Immature natural killer cell (primary cell): ENCODE measurements at regions not wholly inside any gene's neighbourhood (a gene's known extent, or its start where the extent isn't known, plus 50 kb on each side); places are given as distances from the start of the nearest gene placed in this dataset.

Experiments used
- DNase-seq, 3 donors: peaks; one replicate each; pipeline ENCODE4 v3.0.0; 2022; ENCODE audit warnings: mixed read lengths in 1 of 3
- H3K27ac Mint-ChIP-seq, 6 donors: one replicate each; pipeline ENCODE4 v1.8.0; 2020; ENCODE audit warnings: mixed read lengths in 6 of 6, mild to moderate bottlenecking in 5 of 6, inconsistent platforms in 4 of 6, moderate library complexity in 3 of 6
- H3K27me3 Mint-ChIP-seq, 3 donors: one replicate each; pipeline ENCODE4 v1.8.0; 2020 to 2021; ENCODE audit warnings: low read depth in 3 of 3, mild to moderate bottlenecking in 3 of 3, mixed read lengths in 3 of 3, moderate library complexity in 3 of 3, inconsistent platforms in 1 of 3
- H3K36me3 Mint-ChIP-seq, 3 donors: one replicate each; pipeline ENCODE4 v1.8.0; 2020; ENCODE audit warnings: mixed read lengths in 3 of 3, inconsistent platforms in 2 of 3, mild to moderate bottlenecking in 2 of 3
- H3K4me1 Mint-ChIP-seq, 2 donors: one replicate each; pipeline ENCODE4 v1.8.0; 2020; ENCODE audit warnings: inconsistent platforms in 2 of 2, mild to moderate bottlenecking in 2 of 2, mixed read lengths in 2 of 2, moderate library complexity in 1 of 2
- H3K4me3 Mint-ChIP-seq, 5 donors: one replicate each; pipeline ENCODE4 v1.8.0; 2020; ENCODE audit warnings: mild to moderate bottlenecking in 5 of 5, mixed read lengths in 5 of 5, inconsistent platforms in 3 of 5, moderate library complexity in 3 of 5
- H3K9me3 Mint-ChIP-seq, 6 donors: one replicate each; pipeline ENCODE4 v1.8.0; 2020; ENCODE audit warnings: mild to moderate bottlenecking in 6 of 6, mixed read lengths in 6 of 6, inconsistent platforms in 4 of 6, moderate library complexity in 3 of 6

GRCh38 chr6:165984729-165985275 is 182.8 kb downstream of the TBXT start:
- Mint-ChIP-seq H3K4me3 (no peak overlapping the region), H3K9me3 (no peaks in the 10 kb centered on the region), H3K27ac (no peak overlapping the region), H3K4me1 (peaks cover 0 to 8% of the 10 kb centered on the region in 2 donors), H3K36me3 (no peaks in the 10 kb centered on the region), H3K27me3 (peaks cover 8 to 16% (median 13%) of the 10 kb centered on the region in 3 donors)
- DNase-seq: no peak

GRCh38 chr6:165983112-165984072 is 184.3 kb downstream of the TBXT start:
- no peaks in the 10 kb centered on the region for H3K9me3 Mint-ChIP-seq
- no peak overlapping the region for H3K27ac Mint-ChIP-seq
- no peak for DNase-seq
- peaks cover 10 to 14% (median 13%) of the 10 kb centered on the region in 3 donors for H3K27me3 Mint-ChIP-seq
- no peaks in the 10 kb centered on the region for H3K36me3 Mint-ChIP-seq
- H3K4me3 Mint-ChIP-seq: no peak overlapping the region
- peaks cover 0 to 8% of the 10 kb centered on the region in 2 donors for H3K4me1 Mint-ChIP-seq

- Mint-ChIP-seq H3K36me3 (no peaks in the 10 kb centered on the region), H3K27ac (no peak overlapping the region), H3K4me1 (no peaks in the 10 kb centered on the region), H3K9me3 (no peaks in the 10 kb centered on the region), H3K4me3 (no peak overlapping the region), H3K27me3 (peaks cover 0 to 9% (median 2%) of the 10 kb centered on the region in 3 donors)
- DNase-seq: no peak
These were observed 189.2 kb downstream of the TBXT start for GRCh38 chr6:165978476-165978875.

- no peaks in the 10 kb centered on the region for H3K36me3 Mint-ChIP-seq
- no peak overlapping the region for H3K4me3 Mint-ChIP-seq
- no peaks in the 10 kb centered on the region for H3K4me1 Mint-ChIP-seq
- H3K27me3 Mint-ChIP-seq: peaks cover 0 to 10% (median 2%) of the 10 kb centered on the region in 3 donors
- H3K9me3 Mint-ChIP-seq: no peaks in the 10 kb centered on the region
- no peak overlapping the region for H3K27ac Mint-ChIP-seq
- no peak for DNase-seq
These were observed 191.0 kb downstream of the TBXT start for GRCh38 chr6:165976684-165977083.

GRCh38 chr6:165974817-165975216 is 192.8 kb downstream of the TBXT start:
- peaks cover 0 to 7% (median 2%) of the 10 kb centered on the region in 3 donors for H3K27me3 Mint-ChIP-seq
- H3K36me3 Mint-ChIP-seq: no peaks in the 10 kb centered on the region
- H3K9me3 Mint-ChIP-seq: no peaks in the 10 kb centered on the region
- H3K27ac Mint-ChIP-seq: no peak overlapping the region
- DNase-seq: no peak
- no peak overlapping the region for H3K4me3 Mint-ChIP-seq
- no peaks in the 10 kb centered on the region for H3K4me1 Mint-ChIP-seq

DNA sequence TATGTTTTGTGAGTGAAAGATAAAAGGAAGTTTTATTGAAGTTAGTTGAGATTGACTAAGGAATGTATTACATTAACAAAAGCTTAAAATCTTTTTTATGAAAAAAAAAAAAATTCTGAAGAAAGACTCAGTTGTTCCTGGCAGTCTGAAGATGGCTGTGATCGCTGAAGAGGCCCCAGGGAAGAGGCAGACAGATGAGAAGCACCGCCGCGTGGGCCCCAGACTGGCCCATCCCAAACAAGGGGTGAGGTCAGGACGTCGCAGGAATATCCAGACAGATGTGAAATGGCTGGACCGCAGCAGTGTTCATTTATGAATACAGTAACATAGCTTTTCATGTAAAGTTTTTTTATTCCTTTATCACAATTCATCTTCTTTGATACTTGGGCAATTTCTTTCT is 194.2 kb downstream of the TBXT start:
- Mint-ChIP-seq H3K9me3 (no peaks in the 10 kb centered on the region), H3K4me1 (no peaks in the 10 kb centered on the region), H3K36me3 (no peaks in the 10 kb centered on the region), H3K27ac (no peak overlapping the region), H3K27me3 (peaks cover 0 to 5% (median 0%) of the 10 kb centered on the region in 3 donors), H3K4me3 (no peak overlapping the region)
- no peak for DNase-seq

- no peak overlapping the region for H3K4me3 Mint-ChIP-seq
- no peaks in the 10 kb centered on the region for H3K4me1 Mint-ChIP-seq
- H3K36me3 Mint-ChIP-seq: no peaks in the 10 kb centered on the region
- H3K27ac Mint-ChIP-seq: no peak overlapping the region
- DNase-seq: no peak
- H3K27me3 Mint-ChIP-seq: peaks cover 0 to 5% (median 0%) of the 10 kb centered on the region in 3 donors
- H3K9me3 Mint-ChIP-seq: no peaks in the 10 kb centered on the region
These were observed 195.4 kb downstream of the TBXT start for GRCh38 chr6:165972139-165972802.

GRCh38 chr6:165971202-165971601 is 196.4 kb downstream of the TBXT start:
- H3K36me3 Mint-ChIP-seq: no peaks in the 10 kb centered on the region
- no peak overlapping the region for H3K27ac Mint-ChIP-seq
- no peak for DNase-seq
- no peak overlapping the region for H3K4me3 Mint-ChIP-seq
- H3K27me3 Mint-ChIP-seq: peaks cover 0 to 5% (median 0%) of the 10 kb centered on the region in 3 donors
- no peaks in the 10 kb centered on the region for H3K4me1 Mint-ChIP-seq
- H3K9me3 Mint-ChIP-seq: no peaks in the 10 kb centered on the region

GRCh38 chr6:165970001-165970400 is 197.7 kb downstream of the TBXT start:
- no peak overlapping the region for H3K27ac Mint-ChIP-seq
- H3K27me3 Mint-ChIP-seq: peaks cover 0 to 5% (median 0%) of the 10 kb centered on the region in 3 donors
- H3K4me1 Mint-ChIP-seq: no peaks in the 10 kb centered on the region
- H3K36me3 Mint-ChIP-seq: no peaks in the 10 kb centered on the region
- no peak for DNase-seq
- H3K4me3 Mint-ChIP-seq: no peak overlapping the region
- H3K9me3 Mint-ChIP-seq: no peaks in the 10 kb centered on the region

DNA sequence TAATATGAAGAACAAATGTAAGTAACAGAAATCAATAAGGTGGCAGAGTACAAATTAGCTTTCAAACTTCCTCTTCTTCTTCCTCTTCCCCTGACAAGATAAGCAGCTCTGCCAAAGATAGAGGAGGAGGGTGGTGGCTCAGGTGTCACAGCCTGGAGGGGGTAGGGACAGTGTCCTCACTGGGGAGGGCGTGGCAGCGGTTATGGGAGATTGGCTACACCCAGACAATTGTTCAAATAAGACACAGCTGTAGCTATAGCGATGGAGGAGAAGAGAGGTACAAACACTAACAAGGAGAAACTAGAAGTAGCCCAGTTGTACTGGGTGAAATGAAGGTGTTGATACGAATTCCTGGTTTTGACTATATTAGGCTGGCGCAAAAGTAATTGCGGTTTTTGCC is 198.5 kb downstream of the TBXT start:
- no peak overlapping the region for H3K4me3 Mint-ChIP-seq
- H3K36me3 Mint-ChIP-seq: no peaks in the 10 kb centered on the region
- H3K27ac Mint-ChIP-seq: no peak overlapping the region
- H3K4me1 Mint-ChIP-seq: no peaks in the 10 kb centered on the region
- peaks cover 0 to 4% (median 3%) of the 10 kb centered on the region in 3 donors for H3K27me3 Mint-ChIP-seq
- no peak for DNase-seq
- no peaks in the 10 kb centered on the region for H3K9me3 Mint-ChIP-seq

- Mint-ChIP-seq H3K9me3 (no peaks in the 10 kb centered on the region), H3K27me3 (peaks cover 0 to 4% (median under 1%) of the 10 kb centered on the region in 3 donors), H3K27ac (no peak overlapping the region), H3K4me1 (no peaks in the 10 kb centered on the region), H3K4me3 (no peak overlapping the region), H3K36me3 (no peaks in the 10 kb centered on the region)
- DNase-seq: no peak
These were observed 199.2 kb downstream of the TBXT start for GRCh38 chr6:165968408-165968807.

- no peaks in the 10 kb centered on the region for H3K9me3 Mint-ChIP-seq
- H3K36me3 Mint-ChIP-seq: no peaks in the 10 kb centered on the region
- H3K4me3 Mint-ChIP-seq: no peak overlapping the region
- DNase-seq: no peak
- no peak overlapping the region for H3K27ac Mint-ChIP-seq
- no peaks in the 10 kb centered on the region for H3K4me1 Mint-ChIP-seq
- peaks cover 0 to 4% (median 0%) of the 10 kb centered on the region in 3 donors for H3K27me3 Mint-ChIP-seq
These were observed 199.7 kb downstream of the TBXT start for GRCh38 chr6:165967810-165968407.

DNA sequence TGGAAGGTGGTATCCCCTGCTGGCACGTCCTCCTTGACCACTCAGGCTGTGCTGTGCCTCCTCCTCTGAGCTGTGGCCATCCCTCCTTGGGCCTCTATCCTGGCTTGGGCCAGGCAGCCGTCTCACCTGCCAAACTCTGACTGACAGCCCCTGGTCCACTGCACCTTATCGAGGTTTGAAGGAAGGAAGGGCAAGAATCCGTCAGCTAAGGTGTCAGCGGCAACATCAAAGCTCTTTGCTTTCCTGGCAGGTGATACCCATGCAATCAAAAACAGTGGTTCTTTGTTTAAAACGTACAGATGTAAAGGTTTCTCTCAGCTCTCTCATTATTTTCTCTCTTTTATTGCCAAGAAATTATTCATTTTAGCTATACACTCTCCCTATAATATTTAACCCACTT is 203.9 kb downstream of the TBXT start:
- H3K9me3 Mint-ChIP-seq: no peaks in the 10 kb centered on the region
- H3K4me1 Mint-ChIP-seq: no peaks in the 10 kb centered on the region
- H3K27ac Mint-ChIP-seq: no peak overlapping the region
- H3K4me3 Mint-ChIP-seq: no peak overlapping the region
- DNase-seq: no peak
- H3K36me3 Mint-ChIP-seq: no peaks in the 10 kb centered on the region
- peaks cover 0 to 8% (median 3%) of the 10 kb centered on the region in 3 donors for H3K27me3 Mint-ChIP-seq

GRCh38 chr6:165962366-165962765 is 205.3 kb downstream of the TBXT start:
- peaks cover 4 to 8% (median 4%) of the 10 kb centered on the region in 3 donors for H3K27me3 Mint-ChIP-seq
- H3K4me1 Mint-ChIP-seq: no peaks in the 10 kb centered on the region
- H3K9me3 Mint-ChIP-seq: no peaks in the 10 kb centered on the region
- no peaks in the 10 kb centered on the region for H3K36me3 Mint-ChIP-seq
- no peak overlapping the region for H3K4me3 Mint-ChIP-seq
- H3K27ac Mint-ChIP-seq: no peak overlapping the region
- no peak for DNase-seq
